ENCODE measurements at regions not wholly inside any gene's neighbourhood (a gene's known extent, or its start where the extent isn't known, plus 50 kb on each side); places are given as distances from the start of the nearest gene placed in this dataset.

- H3K4me2 ChIP-seq (ENCODE audit: extremely low read depth, insufficient read depth, low read length), result no peak overlapping the region
- H3K79me2 ChIP-seq (ENCODE audit: control insufficient read depth, insufficient read depth, low read length), result no peaks in the 10 kb centered on the region
- no peak for DNase-seq (ENCODE audit: low read depth in 2 of 2)
- H3K27ac ChIP-seq (ENCODE audit: insufficient read depth, low read length), result no peak overlapping the region
- H3K4me1 ChIP-seq (ENCODE audit: control insufficient read depth, extremely low read depth, insufficient read depth, low read length), result no peaks in the 10 kb centered on the region
- H3K36me3 ChIP-seq (ENCODE audit: control insufficient read depth, insufficient read depth, low read length), result no peaks in the 10 kb centered on the region
- no peaks in the 10 kb centered on the region for H3K9me3 ChIP-seq (ENCODE audit: control insufficient read depth, insufficient read depth, low read depth, low read length)
- no peaks in the 10 kb centered on the region for H4K20me1 ChIP-seq (ENCODE audit: control insufficient read depth, extremely low read depth, insufficient read depth, low read length)
- no peak for TF ChIP-seq EZH2 (IDR thresholded peaks at IDR 0.05; ENCODE audit: low read length, missing control alignments)
- TF ChIP-seq CTCF (conservative IDR thresholded peaks at IDR 0.05 in 1 of 2, IDR thresholded peaks at IDR 0.05 in 1 of 2; ENCODE audit: low read depth in 1 of 2, low read length in 2 of 2), result no peak
- no peak overlapping the region for H3K4me3 ChIP-seq (replicated peaks in 1 of 4; ENCODE audit: control extremely low read depth in 1 of 4, insufficient read depth in 1 of 4, low read depth in 3 of 4, low read length in 4 of 4)
- H2AFZ ChIP-seq (ENCODE audit: low read length), result no peak overlapping the region
- H3K9ac ChIP-seq (ENCODE audit: insufficient read depth, low read length), result no peak overlapping the region
- no peaks in the 10 kb centered on the region for H3K27me3 ChIP-seq (ENCODE audit: control insufficient read depth, insufficient read depth, low read length)
These were observed 849.1 kb downstream of the DIPK2A start for GRCh38 chr3:144820726-144821125.

GRCh38 chr3:144821583-144821982 lies 850.0 kb downstream of the DIPK2A start:
- Histone ChIP-seq H3K27ac (ENCODE audit: insufficient read depth, low read length) (no peak overlapping the region), H2AFZ (ENCODE audit: low read length) (no peak overlapping the region), H3K4me3 (replicated peaks in 1 of 4; ENCODE audit: control extremely low read depth in 1 of 4, insufficient read depth in 1 of 4, low read depth in 3 of 4, low read length in 4 of 4) (no peak overlapping the region), H3K36me3 (ENCODE audit: control insufficient read depth, insufficient read depth, low read length) (no peaks in the 10 kb centered on the region), H3K9ac (ENCODE audit: insufficient read depth, low read length) (no peak overlapping the region), H4K20me1 (ENCODE audit: control insufficient read depth, extremely low read depth, insufficient read depth, low read length) (no peaks in the 10 kb centered on the region), H3K4me1 (ENCODE audit: control insufficient read depth, extremely low read depth, insufficient read depth, low read length) (no peaks in the 10 kb centered on the region), H3K9me3 (ENCODE audit: control insufficient read depth, insufficient read depth, low read depth, low read length) (no peaks in the 10 kb centered on the region), H3K27me3 (ENCODE audit: control insufficient read depth, insufficient read depth, low read length) (no peaks in the 10 kb centered on the region), H3K4me2 (ENCODE audit: extremely low read depth, insufficient read depth, low read length) (no peak overlapping the region), H3K79me2 (ENCODE audit: control insufficient read depth, insufficient read depth, low read length) (no peaks in the 10 kb centered on the region)
- TF ChIP-seq EZH2 (IDR thresholded peaks at IDR 0.05; ENCODE audit: low read length, missing control alignments), result no peak
- peak; percentile 53 to 74 for DNase-seq (ENCODE audit: low read depth in 2 of 2)

GRCh38 chr3:144822671-144823070 lies 851.0 kb downstream of the DIPK2A start:
- Histone ChIP-seq H3K79me2 (ENCODE audit: control insufficient read depth, insufficient read depth, low read length) (no peaks in the 10 kb centered on the region), H3K4me2 (ENCODE audit: extremely low read depth, insufficient read depth, low read length) (no peak overlapping the region), H3K36me3 (ENCODE audit: control insufficient read depth, insufficient read depth, low read length) (no peaks in the 10 kb centered on the region), H3K9me3 (ENCODE audit: control insufficient read depth, insufficient read depth, low read depth, low read length) (no peaks in the 10 kb centered on the region), H3K4me1 (ENCODE audit: control insufficient read depth, extremely low read depth, insufficient read depth, low read length) (no peaks in the 10 kb centered on the region), H3K27me3 (ENCODE audit: control insufficient read depth, insufficient read depth, low read length) (no peaks in the 10 kb centered on the region), H2AFZ (ENCODE audit: low read length) (no peak overlapping the region), H4K20me1 (ENCODE audit: control insufficient read depth, extremely low read depth, insufficient read depth, low read length) (no peaks in the 10 kb centered on the region), H3K27ac (ENCODE audit: insufficient read depth, low read length) (no peak overlapping the region), H3K4me3 (replicated peaks in 1 of 4; ENCODE audit: control extremely low read depth in 1 of 4, insufficient read depth in 1 of 4, low read depth in 3 of 4, low read length in 4 of 4) (no peak overlapping the region), H3K9ac (ENCODE audit: insufficient read depth, low read length) (no peak overlapping the region)
- TF ChIP-seq CTCF (conservative IDR thresholded peaks at IDR 0.05 in 1 of 2, IDR thresholded peaks at IDR 0.05 in 1 of 2; ENCODE audit: low read depth in 1 of 2, low read length in 2 of 2), result no peak
- TF ChIP-seq EZH2 (IDR thresholded peaks at IDR 0.05; ENCODE audit: low read length, missing control alignments), result no peak
- peak in 1 of 2 donors; percentile 7 for DNase-seq (ENCODE audit: low read depth in 2 of 2)
